ENCODE measurements at regions not wholly inside any gene's neighbourhood (a gene's known extent, or its start where the extent isn't known, plus 50 kb on each side); places are given as distances from the start of the nearest gene placed in this dataset.
"Not testable (repeated sequence)": the region's sequence is repeated elsewhere in the genome, so short reads cannot be mapped to it uniquely, and the experiment has no call there.

DNA sequence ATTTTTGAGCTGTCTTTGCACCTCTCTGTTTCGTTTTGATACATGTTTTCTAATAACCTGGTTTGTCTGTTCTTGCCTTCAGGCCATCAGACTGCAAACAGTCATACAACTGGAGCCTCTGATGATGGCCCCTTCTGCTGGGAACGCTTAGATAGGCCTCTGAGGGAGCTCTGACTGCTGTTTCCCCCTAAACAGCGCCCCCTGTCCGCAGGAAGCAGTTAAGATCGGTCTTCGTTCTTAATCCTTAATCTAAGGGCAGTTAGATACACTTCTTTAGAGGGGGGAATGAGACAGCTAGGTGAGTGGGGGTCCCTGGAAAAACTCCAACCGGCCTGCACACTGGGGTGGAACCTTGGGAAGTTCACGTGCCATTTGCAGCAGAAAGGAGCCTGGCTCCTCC is 1338.8 kb upstream of the SEL1L start:
- DNase-seq, result no peak

DNA sequence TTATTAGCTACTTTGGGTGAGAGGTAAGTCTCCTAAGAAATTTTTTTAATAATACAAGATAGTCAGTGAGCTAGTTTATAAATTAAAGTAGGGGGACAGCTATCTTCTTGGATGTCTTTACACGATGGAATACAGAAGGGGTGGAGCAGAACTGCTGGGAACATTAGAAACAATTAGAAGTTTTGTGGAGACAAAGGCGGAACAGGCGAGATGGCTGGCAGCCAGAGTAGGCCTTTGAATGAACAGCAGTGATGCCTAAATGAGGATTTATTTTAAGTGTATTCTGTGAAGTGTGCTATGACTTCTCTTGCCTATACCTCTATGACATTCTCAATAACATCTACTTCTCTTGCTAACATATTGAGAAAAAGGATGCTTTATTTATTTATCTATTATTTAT is 1345.3 kb upstream of the SEL1L start:
- DNase-seq, result no peak

DNA sequence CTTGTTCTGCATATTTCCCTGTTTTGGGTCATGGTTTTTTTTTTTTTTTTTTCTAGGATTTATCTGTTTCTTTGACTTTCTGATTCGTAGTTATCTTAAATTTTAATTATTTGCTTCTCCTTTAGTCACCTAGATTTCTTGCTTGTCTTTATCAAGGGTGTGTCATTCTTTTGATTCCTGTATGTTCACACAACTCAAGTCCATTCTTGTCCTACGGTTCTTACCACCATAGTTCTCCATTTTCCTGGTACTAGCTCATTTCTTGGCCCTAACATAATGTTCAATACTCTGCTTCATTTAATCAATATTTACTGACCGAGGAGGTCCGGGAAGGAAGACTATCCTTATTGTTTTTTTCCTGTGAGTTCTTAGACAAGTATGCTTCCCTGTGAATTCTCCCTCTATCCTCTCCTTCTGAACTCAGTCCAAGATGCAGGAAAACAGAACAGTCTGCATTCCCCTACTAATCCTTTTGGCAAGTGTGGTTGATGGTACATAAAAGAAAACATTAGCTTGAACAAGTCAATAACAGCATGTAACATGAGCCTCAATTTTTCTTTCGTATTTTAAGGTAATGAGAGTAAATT is 1346.4 kb upstream of the SEL1L start:
- DNase-seq, result no peak

DNA sequence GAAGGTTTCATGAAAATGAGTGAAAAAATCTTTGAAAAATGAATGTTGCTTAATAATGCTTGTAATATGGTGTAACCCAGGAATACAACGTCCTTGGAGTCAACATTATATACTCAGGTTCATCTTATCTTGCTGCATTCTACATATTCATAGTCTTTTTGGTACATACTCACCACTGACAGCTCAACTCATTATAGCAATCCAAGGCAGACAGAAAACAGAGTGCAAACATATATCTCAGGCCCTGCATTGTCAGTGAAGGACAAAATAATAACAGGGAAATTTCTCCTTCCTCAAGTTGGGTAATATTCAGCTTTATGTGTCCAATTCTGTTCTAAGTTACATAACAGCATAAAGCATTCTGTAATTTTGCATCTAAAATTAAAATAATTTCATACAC is 1353.0 kb upstream of the SEL1L start:
- DNase-seq, result no peak

DNA sequence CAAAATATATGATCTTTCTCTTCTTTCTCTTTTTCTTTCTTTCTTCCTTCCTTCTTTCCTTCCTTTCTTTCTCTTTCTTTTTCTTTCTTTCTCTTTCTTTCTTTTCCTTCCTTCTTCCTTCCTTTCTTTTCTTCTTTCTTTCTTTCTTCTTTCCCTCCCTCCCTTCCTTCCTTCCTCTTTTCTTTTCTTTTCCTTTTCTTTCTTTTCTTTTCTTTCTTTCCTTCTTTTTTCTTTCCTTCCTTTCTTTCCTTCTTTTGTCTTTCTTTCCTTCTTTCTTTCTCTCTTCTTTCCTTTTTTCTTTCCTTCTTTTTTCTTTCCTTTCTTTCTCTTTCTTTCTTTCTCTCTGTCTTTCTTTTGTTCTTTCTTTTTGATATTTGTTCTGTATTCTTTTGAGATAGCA is 1356.0 kb upstream of the SEL1L start:
- DNase-seq, result no peak

DNA sequence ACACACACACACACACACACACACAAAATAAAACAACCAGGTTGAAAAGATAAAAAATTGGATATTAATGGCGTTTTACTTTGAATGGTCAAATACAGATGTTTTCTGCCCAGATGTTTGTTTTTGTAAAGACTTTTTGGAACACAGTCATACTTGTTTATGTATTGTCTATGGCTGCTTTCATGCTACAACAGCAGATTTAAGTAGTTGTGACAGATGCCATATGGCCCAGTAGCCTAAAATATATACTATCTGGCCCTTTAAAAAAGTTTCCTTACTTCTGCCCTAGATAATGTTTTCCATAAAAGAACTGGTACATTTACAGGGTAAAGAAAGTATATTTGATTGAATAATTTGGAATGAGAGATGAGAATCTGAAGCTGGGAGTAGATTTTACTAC is 1362.8 kb upstream of the SEL1L start:
- DNase-seq, result no peak

DNA sequence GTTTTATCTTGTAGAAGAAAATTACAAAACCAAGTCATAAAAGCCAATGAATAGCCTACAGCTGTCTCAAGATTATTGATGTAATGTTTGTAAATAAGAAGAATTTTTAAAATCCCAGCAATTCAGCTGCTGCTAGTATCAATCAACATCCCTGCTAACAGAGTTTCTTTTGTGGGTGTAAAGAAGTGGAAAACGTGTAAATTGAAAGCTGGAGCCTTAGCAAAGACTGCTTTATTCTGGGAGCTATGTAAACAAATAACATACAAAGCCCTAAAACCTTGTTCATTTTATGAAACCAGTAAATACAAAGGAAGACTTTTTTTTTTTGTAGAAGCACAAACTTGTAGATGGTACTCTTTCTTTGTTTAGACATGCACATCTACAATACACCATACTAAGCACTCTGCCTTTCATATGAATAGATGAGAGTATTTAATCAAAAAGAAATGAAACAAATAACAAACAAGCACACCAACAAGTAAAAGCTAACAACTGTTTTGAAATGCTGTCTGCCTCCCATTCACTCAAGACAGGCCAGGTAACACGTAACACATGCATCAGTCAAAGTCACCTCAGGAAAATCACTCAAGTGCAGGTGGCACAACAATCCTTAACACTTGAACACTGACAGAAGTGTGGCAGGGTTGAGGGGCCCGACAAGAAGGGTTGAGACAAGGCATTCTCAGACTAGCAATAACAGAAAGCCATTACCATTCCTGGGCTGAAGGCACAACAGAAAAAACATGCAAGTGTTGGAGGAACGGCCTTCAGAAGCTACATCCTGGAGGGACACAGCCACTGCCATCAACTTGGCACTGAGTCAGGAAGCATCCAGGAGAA is 1364.0 kb upstream of the SEL1L start:
- DNase-seq, result peak in 1 of 2 experiments; percentile 1

DNA sequence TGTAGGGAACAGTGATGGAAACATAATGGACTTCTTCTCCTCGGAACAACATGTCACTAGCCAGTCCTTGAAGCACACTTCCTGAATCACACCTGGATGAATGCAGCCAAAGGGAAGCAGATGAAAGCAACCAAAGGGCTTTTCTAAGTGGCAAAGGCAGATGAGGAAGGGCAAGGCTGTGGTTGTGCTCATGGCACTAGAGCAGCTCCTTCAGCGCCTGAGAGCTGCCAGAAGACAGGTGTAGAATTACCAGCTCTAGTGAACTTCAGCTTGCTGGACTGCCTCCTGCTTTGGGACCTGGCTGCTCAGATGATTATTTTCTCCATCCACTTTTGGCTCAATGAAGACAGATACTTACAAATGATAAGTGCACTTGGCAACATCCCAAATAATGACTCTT is 1372.1 kb upstream of the SEL1L start:
- no peak for DNase-seq

DNA sequence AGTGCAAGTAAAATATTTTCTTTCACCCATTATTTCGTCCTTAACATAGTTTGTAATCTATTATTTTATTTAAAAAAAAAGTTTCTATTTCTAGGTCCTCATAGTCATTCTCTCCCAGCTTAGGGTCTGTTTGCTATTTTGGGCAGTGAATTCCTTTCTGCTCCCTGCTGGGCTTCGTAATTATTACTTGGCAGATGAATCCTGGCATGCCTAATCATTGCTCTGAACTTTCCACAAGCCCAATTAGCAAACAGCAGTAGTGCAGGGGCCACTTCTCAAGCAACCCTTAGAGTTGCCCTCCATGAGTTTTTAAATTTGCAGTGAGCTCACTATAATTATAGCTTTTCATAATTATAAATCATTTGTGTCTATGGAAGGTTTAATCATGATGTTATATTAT is 1378.3 kb upstream of the SEL1L start:
- DNase-seq, result no peak

DNA sequence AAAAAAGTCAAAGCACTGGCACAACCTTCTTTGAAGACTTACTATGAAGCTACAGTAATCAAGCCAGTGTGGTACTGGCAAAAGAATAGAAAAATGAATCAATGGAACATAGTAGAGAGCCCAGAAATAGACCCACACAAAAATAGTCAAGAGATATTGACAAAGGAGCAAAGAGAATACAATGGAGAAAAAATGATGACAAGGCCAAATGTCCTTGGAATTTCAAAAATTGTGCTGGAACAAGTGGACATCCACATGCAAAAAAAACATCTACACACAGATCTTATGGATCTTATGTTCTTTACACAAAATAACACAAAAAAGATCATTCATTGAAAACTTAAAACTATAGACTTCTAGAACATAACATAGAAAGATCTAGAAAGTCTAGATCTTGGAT is 1379.7 kb upstream of the SEL1L start:
- DNase-seq, result no peak

DNA sequence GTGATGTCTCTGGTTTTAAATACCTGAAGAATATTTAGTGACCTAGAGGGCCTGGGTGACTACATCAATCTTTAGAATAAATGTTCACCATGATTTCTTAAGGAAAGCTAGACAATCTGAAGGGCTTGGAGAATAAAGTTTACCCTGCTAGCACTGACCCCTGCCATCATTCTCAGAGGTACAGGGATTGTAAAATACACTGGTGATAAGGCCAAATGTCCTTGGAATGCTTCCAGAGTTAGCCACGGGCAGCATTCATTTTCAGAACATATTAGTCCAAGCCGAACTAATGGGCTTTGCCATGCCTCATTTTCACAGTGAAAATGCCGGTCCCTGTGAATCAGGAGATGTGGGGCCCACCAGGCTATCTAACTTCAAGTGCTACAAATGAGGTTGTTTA is 1381.7 kb upstream of the SEL1L start:
- no peak for DNase-seq

DNA sequence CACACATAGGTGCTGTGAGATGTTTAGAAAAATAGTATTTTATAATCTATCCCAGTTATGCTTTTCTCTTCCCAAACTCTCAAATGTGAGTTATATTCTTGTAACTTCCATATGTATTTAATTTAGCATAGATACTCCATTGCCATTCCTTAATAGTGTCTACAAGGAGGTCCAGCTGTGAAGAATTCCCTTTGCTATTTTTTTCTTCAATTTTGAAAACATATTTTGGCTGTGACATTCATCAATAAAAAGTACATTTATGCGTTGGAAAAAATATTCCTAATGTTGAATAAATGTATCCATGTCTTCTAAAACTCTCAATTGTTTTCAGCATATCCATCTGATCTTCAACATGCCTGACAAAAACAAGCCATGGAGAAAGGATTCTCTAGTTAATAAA is 1402.0 kb upstream of the SEL1L start:
- no peak for DNase-seq

DNA sequence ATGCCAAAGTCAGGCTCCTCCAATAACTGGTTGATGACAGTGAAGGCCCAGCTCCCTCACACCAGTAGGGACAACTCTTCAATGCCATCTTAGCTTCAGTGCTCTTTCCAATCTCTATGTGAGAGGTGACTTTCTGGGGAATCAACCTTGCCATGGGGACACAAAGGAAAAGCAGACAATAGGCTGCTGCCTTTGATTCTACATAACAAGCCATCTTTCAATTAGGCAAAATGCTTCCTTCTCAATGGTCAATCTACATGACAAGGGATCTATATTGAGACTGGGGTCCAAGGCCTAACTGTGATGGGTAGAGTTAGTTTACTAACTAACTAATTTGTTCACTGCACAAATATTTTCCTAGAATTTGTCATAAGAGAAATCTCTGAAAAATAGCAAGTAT is 1417.5 kb upstream of the SEL1L start:
- no peak for DNase-seq

DNA sequence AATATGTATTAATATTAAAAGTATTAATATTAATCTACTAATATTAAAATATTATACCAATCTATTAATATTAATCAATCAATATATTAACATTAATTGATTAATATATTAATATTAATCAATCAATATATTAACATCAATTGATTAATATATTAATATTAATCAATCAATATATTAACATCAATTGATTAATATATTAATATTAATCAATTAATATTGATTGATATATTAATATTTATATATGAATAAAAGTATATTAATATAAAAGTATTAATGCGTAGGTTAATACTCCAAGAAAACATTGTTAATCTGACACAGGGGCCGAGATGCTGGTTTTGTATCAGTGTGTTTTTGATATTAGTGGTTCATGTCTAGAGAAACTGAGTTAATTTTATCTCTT is 1430.1 kb upstream of the SEL1L start:
- no peak for DNase-seq

DNA sequence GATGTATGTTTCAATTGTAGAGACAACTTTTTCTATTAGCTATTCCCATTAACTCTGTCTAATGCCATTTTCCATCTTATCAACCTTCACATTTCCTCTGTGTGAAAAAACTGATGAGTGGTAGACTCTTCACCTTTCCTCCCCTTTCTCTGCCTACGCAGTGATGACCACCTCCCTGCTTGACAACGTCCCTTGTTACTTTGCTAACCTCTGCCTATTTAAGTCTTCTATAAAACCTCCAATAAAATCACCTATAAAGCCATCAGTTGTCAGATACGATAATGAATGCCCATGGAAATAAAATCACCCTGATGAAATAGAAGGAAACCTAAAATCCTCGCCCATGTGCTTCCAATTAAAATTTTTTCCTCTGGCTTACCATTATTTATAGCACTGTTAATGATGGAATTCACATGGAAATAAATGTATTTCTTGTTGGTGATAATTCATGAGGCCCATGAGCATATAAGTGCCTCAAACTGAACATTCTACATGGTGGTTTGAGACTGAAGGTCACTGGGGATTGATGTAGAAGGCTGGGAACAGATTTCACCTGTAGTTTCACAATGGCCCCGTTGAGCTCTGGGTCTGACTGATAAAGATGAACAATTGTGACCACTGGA is 1454.0 kb upstream of the SEL1L start:
- DNase-seq, result no peak

DNA sequence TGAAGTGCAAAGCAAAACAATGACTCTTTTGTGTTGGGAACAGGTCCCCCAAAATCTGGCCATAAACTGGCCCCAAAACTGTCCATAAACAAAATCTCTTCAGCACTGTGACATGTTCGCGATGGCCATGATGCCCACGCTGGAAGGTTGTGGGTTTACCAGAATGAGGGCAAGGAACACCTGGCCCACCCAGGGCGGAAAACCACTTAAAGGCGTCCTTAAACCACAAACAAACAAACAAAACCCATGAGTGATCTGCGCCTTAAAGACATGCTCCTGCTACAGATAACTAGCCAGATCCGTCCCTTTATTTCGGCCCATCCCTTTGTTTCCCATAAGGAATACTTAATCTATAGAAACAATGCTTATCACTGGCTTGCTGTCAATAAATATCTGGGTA is 1460.9 kb upstream of the SEL1L start:
- DNase-seq, result not testable (repeated sequence)

DNA sequence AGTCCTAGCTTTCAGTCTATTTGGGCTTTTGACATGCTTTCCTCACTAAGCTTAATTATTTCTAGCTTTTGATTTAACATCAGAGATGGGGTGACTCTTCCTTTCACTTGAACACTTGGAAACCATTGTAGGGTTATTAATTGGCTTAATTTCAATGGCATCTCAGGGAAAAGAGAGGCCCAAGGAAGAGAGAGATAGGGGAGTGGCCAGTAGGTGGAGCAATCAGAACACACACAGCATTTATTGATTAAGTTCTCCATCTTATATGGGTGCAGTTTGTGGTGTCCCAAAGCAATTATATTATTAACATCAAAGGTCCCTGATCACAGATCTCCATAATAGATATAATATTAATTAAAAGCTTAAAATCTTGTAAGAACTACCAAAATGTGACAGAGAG is 1466.1 kb upstream of the SEL1L start:
- DNase-seq, result no peak

DNA sequence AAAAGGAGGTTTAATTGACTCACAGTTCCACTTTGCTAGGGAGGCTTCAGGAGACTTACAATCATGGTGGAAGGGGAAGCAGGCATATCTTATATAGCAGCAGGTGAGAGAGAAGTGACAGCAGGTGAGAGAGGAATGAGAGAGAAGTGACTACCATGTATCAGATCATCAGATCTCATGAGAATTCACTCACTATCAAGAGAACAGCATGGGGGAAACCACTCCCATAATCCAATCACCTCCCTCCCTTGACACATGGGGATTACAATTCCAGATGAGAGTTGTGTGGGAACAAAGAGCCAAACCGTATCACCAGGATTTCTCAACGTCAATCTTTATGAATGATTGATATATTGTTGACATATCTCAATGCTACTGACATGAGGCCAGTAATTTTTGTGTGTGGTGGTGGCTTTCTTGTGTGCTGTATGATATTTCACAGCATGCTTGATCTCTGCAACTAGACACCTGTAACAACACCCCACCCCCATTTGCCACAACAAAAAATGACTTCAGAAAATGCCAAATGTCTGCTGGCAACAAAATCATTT is 1470.9 kb upstream of the SEL1L start:
- DNase-seq, result no peak

DNA sequence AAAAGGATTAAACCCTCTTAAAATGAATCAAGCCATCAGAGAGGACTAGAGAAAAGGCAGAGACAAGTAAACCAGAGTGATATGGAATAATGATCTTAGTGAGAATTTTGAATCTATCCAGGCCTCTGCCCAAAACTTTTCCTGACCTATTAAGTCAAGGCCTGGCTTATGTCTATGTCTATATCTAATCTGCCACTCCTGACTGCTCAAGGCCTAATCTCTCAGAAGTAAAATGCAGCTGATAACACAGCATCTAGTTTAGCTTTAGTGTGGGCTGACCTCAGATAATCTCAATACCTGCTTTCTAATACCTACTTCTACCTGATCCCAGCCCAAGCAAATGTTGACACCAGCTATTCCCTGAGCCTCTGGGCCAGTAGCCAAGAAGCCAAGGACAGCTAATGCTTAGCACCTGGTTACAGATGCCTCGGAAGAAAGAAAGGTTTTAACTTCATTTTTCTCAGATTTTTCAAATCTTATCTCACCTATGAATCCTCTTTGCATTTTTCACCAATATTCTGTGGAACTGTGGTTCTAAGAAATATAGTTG is 1472.5 kb upstream of the SEL1L start:
- no peak for DNase-seq

DNA sequence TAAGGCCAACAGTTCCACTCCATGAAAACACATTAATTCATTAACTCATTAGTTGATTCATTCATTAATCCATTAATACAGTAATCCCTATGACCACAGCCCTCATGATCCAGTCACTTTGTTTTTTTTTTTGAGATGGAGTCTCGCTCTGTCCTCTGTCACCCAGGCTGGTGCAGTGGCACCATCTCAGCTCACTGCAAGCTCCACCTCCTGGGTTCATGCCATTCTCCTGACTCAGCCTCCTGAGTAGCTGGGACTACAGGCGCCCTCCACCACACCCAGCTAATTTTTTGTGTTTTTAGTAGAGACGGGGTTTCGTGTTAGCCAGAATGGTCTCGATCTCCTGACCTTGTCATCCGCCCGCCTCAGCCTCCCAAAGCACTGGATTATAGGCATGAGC is 1473.4 kb upstream of the SEL1L start:
- not testable (repeated sequence) for DNase-seq

DNA sequence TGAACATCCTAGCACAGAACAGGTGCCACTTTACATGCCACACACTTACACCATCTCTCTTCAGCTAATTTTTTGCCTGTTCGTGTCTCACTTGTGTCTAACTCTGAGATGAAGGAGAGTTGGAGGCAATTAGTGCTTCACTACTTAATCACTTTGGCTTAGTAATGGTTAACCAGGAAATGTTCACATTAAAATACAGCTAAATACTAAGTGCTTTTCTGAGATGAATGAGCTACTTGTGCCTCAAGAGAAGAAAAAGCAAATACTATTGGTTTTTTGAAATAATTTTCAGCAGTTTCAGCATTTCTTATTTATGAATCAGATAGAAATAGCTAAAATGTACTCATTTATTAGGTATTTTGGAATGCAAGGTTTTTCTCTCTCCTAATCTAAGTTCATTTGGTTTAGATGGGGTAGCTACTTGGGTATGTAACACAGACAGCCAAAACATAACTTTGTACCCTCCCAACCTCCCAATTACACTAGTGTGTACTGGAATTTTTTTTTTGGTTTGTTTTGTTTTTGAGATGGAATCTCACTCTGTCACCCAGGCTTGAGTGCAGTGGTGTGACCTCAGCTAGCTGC is 1474.1 kb upstream of the SEL1L start:
- DNase-seq, result no peak

DNA sequence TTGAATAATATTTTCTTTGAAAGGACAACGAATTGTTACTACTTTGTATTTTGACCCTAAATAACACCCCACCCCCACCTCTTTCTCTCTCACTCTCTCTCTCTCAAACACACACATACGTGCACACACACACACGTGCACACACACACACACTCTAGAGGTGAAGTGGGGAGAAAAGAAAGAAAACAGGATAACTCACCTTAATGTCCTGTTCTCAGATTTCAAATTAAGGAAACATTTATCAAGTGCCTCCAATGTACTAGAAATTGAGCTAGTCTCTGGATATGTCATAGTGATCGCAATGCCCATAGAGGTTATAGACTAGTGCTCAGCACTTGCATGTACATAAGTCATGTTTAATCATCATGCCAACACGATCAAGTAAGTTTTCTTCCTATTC is 1483.6 kb upstream of the SEL1L start:
- DNase-seq, result no peak

DNA sequence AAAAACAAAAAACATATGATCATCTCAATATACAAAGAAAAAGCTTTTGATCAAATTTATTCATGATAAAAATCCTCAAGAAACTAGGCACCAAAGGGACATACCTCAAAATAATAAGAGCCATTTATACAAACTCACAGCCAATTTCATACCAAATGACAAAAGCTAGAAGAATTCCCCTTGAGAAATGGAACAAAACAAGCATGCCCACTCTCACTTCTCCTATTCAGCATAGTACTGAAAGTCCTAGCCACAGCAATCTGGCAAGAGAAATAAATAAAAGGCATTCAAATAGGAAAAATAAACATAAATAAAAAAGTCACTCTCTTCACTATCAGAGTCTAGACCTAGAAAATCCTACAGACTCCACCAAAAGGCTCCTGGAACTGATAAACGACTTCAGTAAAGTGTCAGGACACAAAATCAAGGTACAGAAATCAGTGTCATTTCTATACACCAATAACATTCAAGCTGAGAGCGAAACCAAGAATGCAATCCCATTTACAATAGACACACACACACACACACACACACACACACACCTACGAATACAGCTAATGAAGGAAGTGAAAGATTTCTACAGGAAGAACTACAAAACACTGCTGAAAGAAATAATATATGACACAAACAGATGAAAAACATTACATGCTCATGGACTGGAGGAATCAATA is 1486.2 kb upstream of the SEL1L start:
- DNase-seq, result no peak

All from NCI-H1930 (cell line).